HG02759 (cell line): ENCODE measurements at regions not wholly inside any gene's neighbourhood (a gene's known extent, or its start where the extent isn't known, plus 50 kb on each side); places are given as distances from the start of the nearest gene placed in this dataset.
"Not testable (repeated sequence)": the region's sequence is repeated elsewhere in the genome, so short reads cannot be mapped to it uniquely, and the experiment has no call there.

Source experiments
- ATAC-seq: cut with Tn5 transposase; IDR thresholded peaks from one replicate; pipeline ENCODE4 v1.9.1; 2021; ENCODE audit warnings: mild to moderate bottlenecking, moderate library complexity; ENCODE audit not compliant: unreplicated experiment

- ATAC-seq, result no peak
Observed at GRCh38 chr6:51049288-51049982, 230.8 kb downstream of the TFAP2B start.

GRCh38 chr6:51049983-51050877 lies 231.6 kb downstream of the TFAP2B start:
- ATAC-seq, result no peak

GRCh38 chr6:51052716-51053115 lies 234.0 kb downstream of the TFAP2B start:
- not testable (repeated sequence) for ATAC-seq

GRCh38 chr6:51055316-51055715 lies 236.6 kb downstream of the TFAP2B start:
- not testable (repeated sequence) for ATAC-seq

- no peak for ATAC-seq
Observed at GRCh38 chr6:51057296-51057695, 238.6 kb downstream of the TFAP2B start.

GRCh38 chr6:51060262-51060762 lies 241.6 kb downstream of the TFAP2B start:
- no peak for ATAC-seq

- no peak for ATAC-seq
Observed at GRCh38 chr6:51062166-51062722, 243.6 kb downstream of the TFAP2B start.

- no peak for ATAC-seq
Observed at GRCh38 chr6:51077821-51078518, 259.3 kb downstream of the TFAP2B start.

GRCh38 chr6:51090343-51090742 lies 271.7 kb downstream of the TFAP2B start:
- no peak for ATAC-seq

GRCh38 chr6:51093871-51094270 lies 275.2 kb downstream of the TFAP2B start:
- no peak for ATAC-seq

GRCh38 chr6:51094271-51094670 lies 275.6 kb downstream of the TFAP2B start:
- ATAC-seq, result no peak

- ATAC-seq, result no peak
Observed at GRCh38 chr6:51098246-51098645, 279.6 kb downstream of the TFAP2B start.

- no peak for ATAC-seq
Observed at GRCh38 chr6:51098791-51099190, 280.1 kb downstream of the TFAP2B start.

GRCh38 chr6:51099201-51099600 lies 280.5 kb downstream of the TFAP2B start:
- ATAC-seq, result no peak

GRCh38 chr6:51105357-51105756 lies 286.7 kb downstream of the TFAP2B start:
- no peak for ATAC-seq

GRCh38 chr6:51107769-51108203 lies 289.1 kb downstream of the TFAP2B start:
- ATAC-seq, result no peak

- ATAC-seq, result no peak
Observed at GRCh38 chr6:51108563-51109234, 290.0 kb downstream of the TFAP2B start.

GRCh38 chr6:51112731-51113130 lies 294.1 kb downstream of the TFAP2B start:
- no peak for ATAC-seq

GRCh38 chr6:51116723-51117122 lies 298.1 kb downstream of the TFAP2B start:
- ATAC-seq, result no peak

- no peak for ATAC-seq
Observed at GRCh38 chr6:51118792-51119191, 300.1 kb downstream of the TFAP2B start.
